GM06990 (cell line): ENCODE measurements at regions not wholly inside any gene's neighbourhood (a gene's known extent, or its start where the extent isn't known, plus 50 kb on each side); places are given as distances from the start of the nearest gene placed in this dataset.

Experiments used
- DNase-seq: peaks from one replicate; pipeline ENCODE4 v3.0.0-alpha.2; 2011; ENCODE audit not compliant: insufficient read length; ENCODE audit errors: extremely low read depth
- H3K27me3 ChIP-seq: replicated peaks from 2 replicates; pipeline ENCODE4 v1.6.0; 2011; ENCODE audit warnings: low read length; ENCODE audit not compliant: control insufficient read depth, insufficient read depth
- H3K36me3 ChIP-seq: 2 replicates; pipeline ENCODE4 v1.5.1; 2011; ENCODE audit warnings: low read length; ENCODE audit not compliant: control insufficient read depth, insufficient read depth
- H3K4me3 ChIP-seq: replicated peaks from 2 replicates; pipeline ENCODE4 v1.5.1; 2011; ENCODE audit warnings: low read depth, mild to moderate bottlenecking, control low read depth, low read length
- CTCF ChIP-seq: IDR thresholded peaks from 2 replicates; pipeline ENCODE4 v1.5.1; 2011; ENCODE audit warnings: low read length, control low read depth, mild to moderate bottlenecking, inconsistent platforms; ENCODE audit not compliant: insufficient read depth, poor library complexity, severe bottlenecking

- no peaks in the 10 kb centered on the region for H3K27me3 ChIP-seq
- H3K4me3 ChIP-seq: no peak overlapping the region
- DNase-seq: no peak
- H3K36me3 ChIP-seq: no peaks in the 10 kb centered on the region
- TF ChIP-seq CTCF: no peak
Measured at GRCh38 chr1:30249446-30250337, 473.7 kb downstream of the MATN1 start.

GRCh38 chr1:30248774-30249173, 474.6 kb downstream of the MATN1 start:
- Histone ChIP-seq H3K4me3 (no peak overlapping the region), H3K36me3 (no peaks in the 10 kb centered on the region), H3K27me3 (no peaks in the 10 kb centered on the region; the same call in 1 of the 2 replicates)
- DNase-seq: no peak
- no peak for TF ChIP-seq CTCF

- Histone ChIP-seq H3K4me3 (no peak overlapping the region), H3K36me3 (no peaks in the 10 kb centered on the region), H3K27me3 (peaks cover 1% of the 10 kb centered on the region)
- no peak for DNase-seq
- TF ChIP-seq CTCF: no peak
Measured at GRCh38 chr1:30248373-30248772, 475.0 kb downstream of the MATN1 start.

- no peak overlapping the region for H3K4me3 ChIP-seq
- no peaks in the 10 kb centered on the region for H3K36me3 ChIP-seq
- no peak for DNase-seq
- TF ChIP-seq CTCF: no peak
- H3K27me3 ChIP-seq: peaks cover 1% of the 10 kb centered on the region
Measured at GRCh38 chr1:30244801-30245200, 478.6 kb downstream of the MATN1 start.

- TF ChIP-seq CTCF: no peak
- H3K27me3 ChIP-seq: peaks cover 1% of the 10 kb centered on the region
Measured at GRCh38 chr1:30242722-30243457, 480.5 kb downstream of the MATN1 start.

More at GRCh38 chr1:30242722-30243457, 480.5 kb downstream of the MATN1 start:
- Histone ChIP-seq H3K36me3 (no peaks in the 10 kb centered on the region), H3K4me3 (no peak overlapping the region)
- DNase-seq: no peak
